Stomach (tissue), 8 donors: ENCODE measurements at regions not wholly inside any gene's neighbourhood (a gene's known extent, or its start where the extent isn't known, plus 50 kb on each side); places are given as distances from the start of the nearest gene placed in this dataset.

Experiments
- DNase-seq, 2 donors: peaks; one replicate each; pipeline versions ENCODE4 v3.0.0 to v3.0.0-alpha.2; 2013 to 2019
- H3K27ac ChIP-seq, 5 donors: fragments of 200-600 bp in 4 of 5; sonication (generic) in 4 of 5; one replicate each; pipeline ENCODE4 v1.5.1; 2013 to 2019; ENCODE audit warnings: mild to moderate bottlenecking in 1 of 5, moderate library complexity in 1 of 5
- H3K27me3 ChIP-seq, 3 donors: fragments of 200-600 bp; sonication (generic); one replicate each; pipeline ENCODE4 v1.5.1; 2017 to 2019; ENCODE audit warnings: mixed run types in 1 of 3
- H3K36me3 ChIP-seq, 4 donors: fragments of 200-600 bp; sonication (generic); 1 replicate in 3 of 4; 2 replicates in 1 of 4; pipeline ENCODE4 v1.5.1; 2016 to 2019
- H3K4me1 ChIP-seq, 4 donors: fragments of 200-600 bp; sonication (generic); one replicate each; pipeline ENCODE4 v1.5.1; 2016 to 2019
- H3K4me3 ChIP-seq, 4 donors: fragments of 200-600 bp; sonication (generic) in 3 of 4; one replicate each; pipeline ENCODE4 v1.5.1; 2016 to 2019; ENCODE audit warnings: mild to moderate bottlenecking in 1 of 4
- H3K9me3 ChIP-seq, 4 donors: fragments of 200-600 bp; sonication (generic); one replicate each; pipeline ENCODE4 v1.5.1; 2016 to 2019
- EP300 ChIP-seq: sonication (generic); formaldehyde crosslinking; IDR thresholded peaks from one replicate; pipeline ENCODE4 v1.6.1; 2017; ENCODE audit warnings: antibody characterized with exemption
- POLR2A ChIP-seq, 4 donors: fragments of 450-650 bp; IDR thresholded peaks; one replicate each; pipeline ENCODE4 v1.6.1; 2016; ENCODE audit warnings: antibody characterized with exemption in 4 of 4, control low read depth in 2 of 4, mild to moderate bottlenecking in 1 of 4, moderate library complexity in 1 of 4
- POLR2AphosphoS5 ChIP-seq, 3 donors: sonication (generic); formaldehyde crosslinking; IDR thresholded peaks; one replicate each; pipeline ENCODE4 v1.6.1; 2016; ENCODE audit warnings: antibody characterized with exemption in 3 of 3
- WGBS, 5 donors: extraction: QIAGEN DNeasy Blood & Tissue Kit in 3 of 5; methylation state at CpG; one replicate each; pipeline versions ENCODE4 v1.1.5 to v1.1.7; 2013 to 2018; 5-methylcytosine and 5-hydroxymethylcytosine counted together
- intact Hi-C: fragments of 100-400 bp; cut with DNase I; formaldehyde crosslinking; loops from one replicate; pipeline ENCODE4 v1.15.1; 2023; ENCODE audit warnings: low total_unique reads
- TF ChIP-seq, protein P1 (sequence below), 7 experiments: fragments of 450-650 bp in 4 of 7; fragments of 200-600 bp in 3 of 7; sonication (generic) in 3 of 7; IDR thresholded peaks; one replicate each; pipeline ENCODE4 v1.5.1; 2016 to 2019; ENCODE audit warnings: antibody characterized with exemption in 7 of 7, control low read depth in 2 of 7, mild to moderate bottlenecking in 1 of 7
- donor health status: healthy with polysubstance abuse.
- donor health status: Bipolar disorder and iron deficiency.
- donor health status: healthy.

GRCh38 chr4:89610236-89610635 is 226.7 kb downstream of the SNCA start:
- DNase-seq = no peak
- intact Hi-C loops = no loop called here
- no peak for TF ChIP-seq POLR2A (IDR thresholded peaks at IDR 0.05)
- no peak for TF ChIP-seq POLR2AphosphoS5 (IDR thresholded peaks at IDR 0.05)
- TF ChIP-seq, protein P1, sequence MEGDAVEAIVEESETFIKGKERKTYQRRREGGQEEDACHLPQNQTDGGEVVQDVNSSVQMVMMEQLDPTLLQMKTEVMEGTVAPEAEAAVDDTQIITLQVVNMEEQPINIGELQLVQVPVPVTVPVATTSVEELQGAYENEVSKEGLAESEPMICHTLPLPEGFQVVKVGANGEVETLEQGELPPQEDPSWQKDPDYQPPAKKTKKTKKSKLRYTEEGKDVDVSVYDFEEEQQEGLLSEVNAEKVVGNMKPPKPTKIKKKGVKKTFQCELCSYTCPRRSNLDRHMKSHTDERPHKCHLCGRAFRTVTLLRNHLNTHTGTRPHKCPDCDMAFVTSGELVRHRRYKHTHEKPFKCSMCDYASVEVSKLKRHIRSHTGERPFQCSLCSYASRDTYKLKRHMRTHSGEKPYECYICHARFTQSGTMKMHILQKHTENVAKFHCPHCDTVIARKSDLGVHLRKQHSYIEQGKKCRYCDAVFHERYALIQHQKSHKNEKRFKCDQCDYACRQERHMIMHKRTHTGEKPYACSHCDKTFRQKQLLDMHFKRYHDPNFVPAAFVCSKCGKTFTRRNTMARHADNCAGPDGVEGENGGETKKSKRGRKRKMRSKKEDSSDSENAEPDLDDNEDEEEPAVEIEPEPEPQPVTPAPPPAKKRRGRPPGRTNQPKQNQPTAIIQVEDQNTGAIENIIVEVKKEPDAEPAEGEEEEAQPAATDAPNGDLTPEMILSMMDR (IDR thresholded peaks at IDR 0.05) = no peak
- no peak for TF ChIP-seq EP300

GRCh38 chr4:89609756-89610155 is 227.2 kb downstream of the SNCA start:
- Histone ChIP-seq H3K27ac (no peak overlapping the region), H3K4me1 (no peaks in the 10 kb centered on the region), H3K36me3 (no peaks in the 10 kb centered on the region), H3K4me3 (no peak overlapping the region), H3K27me3 (no peaks in the 10 kb centered on the region), H3K9me3 (no peaks in the 10 kb centered on the region)
- intact Hi-C loops = no loop called here
- 71 to 87% (median 78%) methylated on average over 5 of the region's 5 CpGs for WGBS, 5 donors
- DNase-seq = no peak
- TF ChIP-seq, protein P1 (IDR thresholded peaks at IDR 0.05) = no peak
- TF ChIP-seq POLR2AphosphoS5 (IDR thresholded peaks at IDR 0.05) (no peak), EP300 (no peak), POLR2A (IDR thresholded peaks at IDR 0.05) (no peak)

More at GRCh38 chr4:89610236-89610635, 226.7 kb downstream of the SNCA start:
- no peak overlapping the region for H3K4me3 ChIP-seq
- no peaks in the 10 kb centered on the region for H3K4me1 ChIP-seq
- H3K9me3 ChIP-seq = no peaks in the 10 kb centered on the region
- 88 to 96% (median 94%) methylated on average over 4 of the region's 4 CpGs for WGBS, 5 donors
- H3K27ac ChIP-seq = no peak overlapping the region
- no peaks in the 10 kb centered on the region for H3K36me3 ChIP-seq
- no peaks in the 10 kb centered on the region for H3K27me3 ChIP-seq

- Histone ChIP-seq H3K4me3 (no peak overlapping the region), H3K36me3 (no peaks in the 10 kb centered on the region), H3K27me3 (no peaks in the 10 kb centered on the region), H3K9me3 (no peaks in the 10 kb centered on the region), H3K4me1 (no peaks in the 10 kb centered on the region), H3K27ac (no peak overlapping the region)
- no peak for DNase-seq
- intact Hi-C loops = no loop called here
- TF ChIP-seq, protein P1 (IDR thresholded peaks at IDR 0.05) = no peak
- TF ChIP-seq POLR2AphosphoS5 (IDR thresholded peaks at IDR 0.05) (no peak), POLR2A (IDR thresholded peaks at IDR 0.05) (no peak), EP300 (no peak)
- 95 to 98% (median 98%) methylated on average over 6 of the region's 6 CpGs for WGBS, 5 donors
Observed at GRCh38 chr4:89604951-89605350, 232.0 kb downstream of the SNCA start.

- intact Hi-C loops = no loop called here
- TF ChIP-seq EP300 = no peak
- TF ChIP-seq POLR2A (IDR thresholded peaks at IDR 0.05) = no peak
- TF ChIP-seq, protein P1 (IDR thresholded peaks at IDR 0.05) = no peak
- TF ChIP-seq POLR2AphosphoS5 (IDR thresholded peaks at IDR 0.05) = no peak
Observed at GRCh38 chr4:89599026-89599425, 237.9 kb downstream of the SNCA start.

More at GRCh38 chr4:89599026-89599425, 237.9 kb downstream of the SNCA start:
- Histone ChIP-seq H3K27ac (no peak overlapping the region), H3K4me3 (no peak overlapping the region), H3K36me3 (no peaks in the 10 kb centered on the region), H3K27me3 (no peaks in the 10 kb centered on the region), H3K4me1 (no peaks in the 10 kb centered on the region), H3K9me3 (no peaks in the 10 kb centered on the region)
- no peak for DNase-seq
